ENCODE measurements at regions not wholly inside any gene's neighbourhood (a gene's known extent, or its start where the extent isn't known, plus 50 kb on each side); places are given as distances from the start of the nearest gene placed in this dataset.

DNA sequence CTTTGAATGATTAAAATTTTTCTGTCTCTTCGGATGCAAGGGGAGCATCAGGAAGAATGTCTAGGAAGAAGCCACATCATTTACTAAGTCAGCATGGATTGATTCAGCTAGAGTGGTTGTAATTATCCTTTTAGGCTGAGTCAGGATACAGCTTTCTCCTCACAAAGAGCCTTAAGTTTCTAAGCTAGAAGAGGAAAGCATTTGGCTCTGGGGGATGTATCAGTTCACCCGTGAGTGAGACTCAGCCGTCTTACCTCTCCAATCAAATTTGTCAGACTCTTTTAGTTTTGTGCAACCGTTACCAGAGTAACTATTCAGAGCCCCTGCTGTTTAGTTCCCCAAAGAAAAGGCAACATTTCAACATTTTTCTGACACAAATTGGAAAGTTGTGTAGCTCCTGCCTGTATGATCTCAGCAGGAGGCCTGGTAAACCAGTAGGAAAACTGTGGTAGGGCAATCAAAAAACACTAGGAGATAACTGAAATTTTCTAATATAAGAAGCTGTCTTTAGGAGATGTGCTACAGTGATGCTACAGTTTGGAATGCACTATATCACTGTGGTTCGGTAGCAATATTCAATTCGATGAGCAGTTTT is 432.4 kb upstream of the LUZP2 start:
- Histone ChIP-seq H3K36me3 (replicated peaks; ENCODE audit: low read depth, low read length) (no peaks in the 10 kb centered on the region), H3K27ac (ENCODE audit: low read length) (no peak overlapping the region), H4K20me1 (ENCODE audit: insufficient read depth, low read length) (no peaks in the 10 kb centered on the region)

GRCh38 chr11:24068197-24068596 is 428.7 kb upstream of the LUZP2 start:
- Histone ChIP-seq H3K27me3 (ENCODE audit: low read depth, low read length) (no peaks in the 10 kb centered on the region), H3K9me3 (ENCODE audit: insufficient read depth, low read length) (no peaks in the 10 kb centered on the region), H3K79me2 (ENCODE audit: low read length) (no peaks in the 10 kb centered on the region), H3K4me1 (ENCODE audit: low read length) (no peaks in the 10 kb centered on the region), H3K27ac (ENCODE audit: low read length) (no peak overlapping the region), H3K9ac (ENCODE audit: low read length) (no peak overlapping the region), H2AFZ (ENCODE audit: low read depth, low read length) (no peak overlapping the region), H3K4me2 (ENCODE audit: low read length) (no peak overlapping the region), H4K20me1 (ENCODE audit: insufficient read depth, low read length) (no peaks in the 10 kb centered on the region), H3K36me3 (replicated peaks; ENCODE audit: low read depth, low read length) (no peaks in the 10 kb centered on the region), H3K4me3 (ENCODE audit: low read length) (no peak overlapping the region)
- no peak for TF ChIP-seq EZH2phosphoT487 (IDR thresholded peaks at IDR 0.05; ENCODE audit: low read depth)
- TF ChIP-seq, protein P1, sequence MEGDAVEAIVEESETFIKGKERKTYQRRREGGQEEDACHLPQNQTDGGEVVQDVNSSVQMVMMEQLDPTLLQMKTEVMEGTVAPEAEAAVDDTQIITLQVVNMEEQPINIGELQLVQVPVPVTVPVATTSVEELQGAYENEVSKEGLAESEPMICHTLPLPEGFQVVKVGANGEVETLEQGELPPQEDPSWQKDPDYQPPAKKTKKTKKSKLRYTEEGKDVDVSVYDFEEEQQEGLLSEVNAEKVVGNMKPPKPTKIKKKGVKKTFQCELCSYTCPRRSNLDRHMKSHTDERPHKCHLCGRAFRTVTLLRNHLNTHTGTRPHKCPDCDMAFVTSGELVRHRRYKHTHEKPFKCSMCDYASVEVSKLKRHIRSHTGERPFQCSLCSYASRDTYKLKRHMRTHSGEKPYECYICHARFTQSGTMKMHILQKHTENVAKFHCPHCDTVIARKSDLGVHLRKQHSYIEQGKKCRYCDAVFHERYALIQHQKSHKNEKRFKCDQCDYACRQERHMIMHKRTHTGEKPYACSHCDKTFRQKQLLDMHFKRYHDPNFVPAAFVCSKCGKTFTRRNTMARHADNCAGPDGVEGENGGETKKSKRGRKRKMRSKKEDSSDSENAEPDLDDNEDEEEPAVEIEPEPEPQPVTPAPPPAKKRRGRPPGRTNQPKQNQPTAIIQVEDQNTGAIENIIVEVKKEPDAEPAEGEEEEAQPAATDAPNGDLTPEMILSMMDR (IDR thresholded peaks at IDR 0.05; ENCODE audit: low read depth, low read length): no peak

More for the DNA sequence above, 432.4 kb upstream of the LUZP2 start:
- Histone ChIP-seq H3K4me3 (ENCODE audit: low read length) (no peak overlapping the region), H3K4me2 (ENCODE audit: low read length) (no peak overlapping the region), H3K9ac (ENCODE audit: low read length) (no peak overlapping the region), H3K9me3 (ENCODE audit: insufficient read depth, low read length) (no peaks in the 10 kb centered on the region), H3K79me2 (ENCODE audit: low read length) (no peaks in the 10 kb centered on the region), H3K27me3 (ENCODE audit: low read depth, low read length) (no peaks in the 10 kb centered on the region), H3K4me1 (ENCODE audit: low read length) (no peaks in the 10 kb centered on the region), H2AFZ (ENCODE audit: low read depth, low read length) (no peak overlapping the region; the same call in 1 of the 2 replicates)
- TF ChIP-seq, protein P1 (IDR thresholded peaks at IDR 0.05; ENCODE audit: low read depth, low read length): no peak
- no peak for TF ChIP-seq EZH2phosphoT487 (IDR thresholded peaks at IDR 0.05; ENCODE audit: low read depth)

DNA sequence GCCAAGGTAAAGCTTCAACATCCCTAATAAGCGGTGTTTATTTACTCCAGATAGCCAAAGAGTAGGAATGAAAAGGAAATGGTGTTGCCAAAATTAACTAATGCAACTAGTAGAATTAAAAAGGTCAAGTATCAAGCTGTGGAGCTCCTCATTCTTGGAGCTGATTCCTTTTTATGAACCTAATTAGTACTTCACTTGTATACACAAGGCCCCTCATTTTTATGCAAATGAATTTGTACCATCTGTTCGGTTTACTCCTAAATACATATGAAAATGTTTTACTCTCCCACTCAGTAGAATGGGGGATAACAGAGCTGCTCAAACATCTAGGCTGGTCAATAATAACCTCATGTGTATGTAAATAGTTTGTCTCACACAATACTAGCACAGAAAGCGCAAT is 426.4 kb upstream of the LUZP2 start:
- Histone ChIP-seq H3K9ac (ENCODE audit: low read length) (no peak overlapping the region), H2AFZ (ENCODE audit: low read depth, low read length) (no peak overlapping the region), H3K4me1 (ENCODE audit: low read length) (no peaks in the 10 kb centered on the region), H3K36me3 (replicated peaks; ENCODE audit: low read depth, low read length) (no peaks in the 10 kb centered on the region), H4K20me1 (ENCODE audit: insufficient read depth, low read length) (no peaks in the 10 kb centered on the region), H3K27me3 (ENCODE audit: low read depth, low read length) (no peaks in the 10 kb centered on the region), H3K79me2 (ENCODE audit: low read length) (no peaks in the 10 kb centered on the region), H3K27ac (ENCODE audit: low read length) (no peak overlapping the region), H3K4me2 (ENCODE audit: low read length) (no peak overlapping the region), H3K4me3 (ENCODE audit: low read length) (no peak overlapping the region), H3K9me3 (ENCODE audit: insufficient read depth, low read length) (no peaks in the 10 kb centered on the region)
- TF ChIP-seq, protein P1 (IDR thresholded peaks at IDR 0.05; ENCODE audit: low read depth, low read length): no peak
- no peak for TF ChIP-seq EZH2phosphoT487 (IDR thresholded peaks at IDR 0.05; ENCODE audit: low read depth)

- H3K9me3 ChIP-seq (ENCODE audit: insufficient read depth, low read length): no peaks in the 10 kb centered on the region
- no peak overlapping the region for H2AFZ ChIP-seq (ENCODE audit: low read depth, low read length)
- H3K4me1 ChIP-seq (ENCODE audit: low read length): no peaks in the 10 kb centered on the region
- TF ChIP-seq, protein P1 (IDR thresholded peaks at IDR 0.05; ENCODE audit: low read depth, low read length): no peak
- no peak for TF ChIP-seq EZH2phosphoT487 (IDR thresholded peaks at IDR 0.05; ENCODE audit: low read depth)
- H3K79me2 ChIP-seq (ENCODE audit: low read length): no peaks in the 10 kb centered on the region
- no peak overlapping the region for H3K4me2 ChIP-seq (ENCODE audit: low read length)
- H3K27ac ChIP-seq (ENCODE audit: low read length): no peak overlapping the region
- no peak overlapping the region for H3K4me3 ChIP-seq (ENCODE audit: low read length)
- no peak overlapping the region for H3K9ac ChIP-seq (ENCODE audit: low read length)
- H3K36me3 ChIP-seq (replicated peaks; ENCODE audit: low read depth, low read length): no peaks in the 10 kb centered on the region
- no peaks in the 10 kb centered on the region for H4K20me1 ChIP-seq (ENCODE audit: insufficient read depth, low read length)
- H3K27me3 ChIP-seq (ENCODE audit: low read depth, low read length): no peaks in the 10 kb centered on the region
Measured at GRCh38 chr11:24078018-24078417, 418.8 kb upstream of the LUZP2 start.
